ENCODE measurements at regions not wholly inside any gene's neighbourhood (a gene's known extent, or its start where the extent isn't known, plus 50 kb on each side); places are given as distances from the start of the nearest gene placed in this dataset.

GRCh38 chr7:25399000-25399750, 170.9 kb upstream of the NPVF start:
- DNase-seq, result no peak

- DNase-seq, result no peak
These were observed 174.2 kb upstream of the NPVF start for GRCh38 chr7:25402532-25402931.

GRCh38 chr7:25405736-25406135, 177.4 kb upstream of the NPVF start:
- no peak for DNase-seq

GRCh38 chr7:25407053-25407452, 178.8 kb upstream of the NPVF start:
- DNase-seq, result no peak

GRCh38 chr7:25408012-25408687, 179.9 kb upstream of the NPVF start:
- no peak for DNase-seq

- no peak for DNase-seq
These were observed 180.6 kb upstream of the NPVF start for GRCh38 chr7:25408876-25409275.

GRCh38 chr7:25409897-25410636, 181.8 kb upstream of the NPVF start:
- DNase-seq, result no peak

- no peak for DNase-seq
These were observed 192.5 kb upstream of the NPVF start for GRCh38 chr7:25420771-25421170.

GRCh38 chr7:25424113-25424512, 195.8 kb upstream of the NPVF start:
- no peak for DNase-seq

GRCh38 chr7:25424855-25425254, 196.6 kb upstream of the NPVF start:
- DNase-seq, result no peak

- no peak for DNase-seq
These were observed 199.4 kb upstream of the NPVF start for GRCh38 chr7:25427721-25428120.

GRCh38 chr7:25429731-25430130, 201.4 kb upstream of the NPVF start:
- no peak for DNase-seq

GRCh38 chr7:25430200-25430931, 202.1 kb upstream of the NPVF start:
- DNase-seq, result no peak

GRCh38 chr7:25431956-25432450, 203.7 kb upstream of the NPVF start:
- DNase-seq, result no peak

GRCh38 chr7:25432807-25433206, 204.5 kb upstream of the NPVF start:
- no peak for DNase-seq

GRCh38 chr7:25436413-25436812, 208.1 kb upstream of the NPVF start:
- no peak for DNase-seq

GRCh38 chr7:25437308-25437707, 209.0 kb upstream of the NPVF start:
- no peak for DNase-seq

GRCh38 chr7:25444991-25445390, 216.7 kb upstream of the NPVF start:
- DNase-seq, result no peak

GRCh38 chr7:25448301-25448700, 220.0 kb upstream of the NPVF start:
- DNase-seq, result no peak

- no peak for DNase-seq
These were observed 225.7 kb upstream of the NPVF start for GRCh38 chr7:25454020-25454419.

- peak; percentile 39 for DNase-seq
These were observed 226.3 kb upstream of the NPVF start for GRCh38 chr7:25454562-25455041.

GRCh38 chr7:25455683-25456251, 227.5 kb upstream of the NPVF start:
- no peak for DNase-seq
